ENCODE measurements at regions not wholly inside any gene's neighbourhood (a gene's known extent, or its start where the extent isn't known, plus 50 kb on each side); places are given as distances from the start of the nearest gene placed in this dataset.

DNA sequence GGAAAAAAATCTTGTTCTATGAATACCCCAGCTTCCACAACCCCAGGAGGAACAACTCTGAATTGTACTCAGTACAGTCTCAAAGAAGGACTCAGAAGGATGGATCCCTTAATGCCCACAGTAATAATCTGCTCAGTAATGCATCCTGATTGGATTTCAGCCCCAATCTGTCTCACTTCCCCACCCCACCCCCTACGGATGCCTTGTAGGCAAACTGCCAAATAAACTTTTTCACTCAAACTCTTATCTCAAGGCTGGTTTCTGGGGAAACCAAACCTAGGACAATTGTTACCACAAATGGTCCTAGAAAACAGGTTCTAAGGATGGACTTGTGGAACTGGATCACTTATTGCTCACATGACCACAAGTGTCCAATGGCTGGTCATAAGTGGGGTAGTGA lies 1021.8 kb upstream of the INTU start:
- TF ChIP-seq ZSCAN20 (CRISPR knock-in tag; IDR thresholded peaks at IDR 0.05; ENCODE audit: borderline replicate concordance) (no peak), TMF1 (CRISPR knock-in tag; IDR thresholded peaks at IDR 0.05; ENCODE audit: low read depth) (no peak), GTF2F1 (IDR thresholded peaks at IDR 0.05; ENCODE audit: low read length) (no peak), NR2F2 (IDR thresholded peaks at IDR 0.05; ENCODE audit: borderline replicate concordance, low read depth) (no peak)
- TF ChIP-seq, protein P1, sequence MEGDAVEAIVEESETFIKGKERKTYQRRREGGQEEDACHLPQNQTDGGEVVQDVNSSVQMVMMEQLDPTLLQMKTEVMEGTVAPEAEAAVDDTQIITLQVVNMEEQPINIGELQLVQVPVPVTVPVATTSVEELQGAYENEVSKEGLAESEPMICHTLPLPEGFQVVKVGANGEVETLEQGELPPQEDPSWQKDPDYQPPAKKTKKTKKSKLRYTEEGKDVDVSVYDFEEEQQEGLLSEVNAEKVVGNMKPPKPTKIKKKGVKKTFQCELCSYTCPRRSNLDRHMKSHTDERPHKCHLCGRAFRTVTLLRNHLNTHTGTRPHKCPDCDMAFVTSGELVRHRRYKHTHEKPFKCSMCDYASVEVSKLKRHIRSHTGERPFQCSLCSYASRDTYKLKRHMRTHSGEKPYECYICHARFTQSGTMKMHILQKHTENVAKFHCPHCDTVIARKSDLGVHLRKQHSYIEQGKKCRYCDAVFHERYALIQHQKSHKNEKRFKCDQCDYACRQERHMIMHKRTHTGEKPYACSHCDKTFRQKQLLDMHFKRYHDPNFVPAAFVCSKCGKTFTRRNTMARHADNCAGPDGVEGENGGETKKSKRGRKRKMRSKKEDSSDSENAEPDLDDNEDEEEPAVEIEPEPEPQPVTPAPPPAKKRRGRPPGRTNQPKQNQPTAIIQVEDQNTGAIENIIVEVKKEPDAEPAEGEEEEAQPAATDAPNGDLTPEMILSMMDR (CRISPR knock-in tag; IDR thresholded peaks at IDR 0.05), result no peak
- TF ChIP-seq, protein P2, sequence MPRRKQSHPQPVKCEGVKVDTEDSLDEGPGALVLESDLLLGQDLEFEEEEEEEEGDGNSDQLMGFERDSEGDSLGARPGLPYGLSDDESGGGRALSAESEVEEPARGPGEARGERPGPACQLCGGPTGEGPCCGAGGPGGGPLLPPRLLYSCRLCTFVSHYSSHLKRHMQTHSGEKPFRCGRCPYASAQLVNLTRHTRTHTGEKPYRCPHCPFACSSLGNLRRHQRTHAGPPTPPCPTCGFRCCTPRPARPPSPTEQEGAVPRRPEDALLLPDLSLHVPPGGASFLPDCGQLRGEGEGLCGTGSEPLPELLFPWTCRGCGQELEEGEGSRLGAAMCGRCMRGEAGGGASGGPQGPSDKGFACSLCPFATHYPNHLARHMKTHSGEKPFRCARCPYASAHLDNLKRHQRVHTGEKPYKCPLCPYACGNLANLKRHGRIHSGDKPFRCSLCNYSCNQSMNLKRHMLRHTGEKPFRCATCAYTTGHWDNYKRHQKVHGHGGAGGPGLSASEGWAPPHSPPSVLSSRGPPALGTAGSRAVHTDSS (CRISPR knock-in tag; conservative IDR thresholded peaks at IDR 0.05), result no peak
